SU-DHL-6 (cell line): ENCODE measurements at regions not wholly inside any gene's neighbourhood (a gene's known extent, or its start where the extent isn't known, plus 50 kb on each side); places are given as distances from the start of the nearest gene placed in this dataset.

Experiments used
- CTCF ChIP-seq: fragments of 200-600 bp; sonication (generic); IDR thresholded peaks from one replicate; pipeline ENCODE4 v1.5.1; 2017; ENCODE audit warnings: antibody characterized with exemption, mild to moderate bottlenecking, low read length, moderate library complexity; ENCODE audit not compliant: insufficient read depth, poor library complexity, severe bottlenecking
- EZH2phosphoT487 ChIP-seq: fragments of 200-600 bp; sonication (generic), shearing (Covaris generic); conservative IDR thresholded peaks from 2 replicates; pipeline ENCODE4 v1.6.1; 2018; ENCODE audit warnings: mild to moderate bottlenecking, antibody characterized with exemption, low read length, moderate library complexity, mixed read lengths

- TF ChIP-seq CTCF (no peak), EZH2phosphoT487 (no peak)
These were observed 1382.9 kb downstream of the MRPL39 start for GRCh38 chr21:24224422-24224821.
